Panc1 (cell line): ENCODE measurements at regions not wholly inside any gene's neighbourhood (a gene's known extent, or its start where the extent isn't known, plus 50 kb on each side); places are given as distances from the start of the nearest gene placed in this dataset.
A peak's percentile ranks its signal among the peaks of the same experiment; 100 is the strongest.

Source experiments
- POLR2AphosphoS5 ChIP-seq: IDR thresholded peaks from 2 replicates; pipeline ENCODE4 v1.6.1; 2012; ENCODE audit warnings: mild to moderate bottlenecking, low read depth, low read length, moderate library complexity
- SIN3A ChIP-seq: IDR thresholded peaks from 2 replicates; pipeline ENCODE4 v1.6.1; 2012; ENCODE audit warnings: low read depth, mild to moderate bottlenecking, low read length, moderate library complexity, borderline replicate concordance; ENCODE audit not compliant: insufficient read depth
- TCF7L2 ChIP-seq: IDR thresholded peaks from 2 replicates; pipeline ENCODE4 v1.6.1; 2011; ENCODE audit warnings: mild to moderate bottlenecking, low read depth, low read length, inconsistent platforms
- TF ChIP-seq, protein P1 (sequence below): fragments of 450-650 bp; IDR thresholded peaks from 2 replicates; pipeline ENCODE4 v1.5.1; 2017; ENCODE audit warnings: mild to moderate bottlenecking
- TF ChIP-seq, protein P2 (sequence below), 2 experiments: IDR thresholded peaks; 2 replicates each; pipeline ENCODE4 v1.6.1; 2011 to 2012; ENCODE audit warnings: low read depth in 2 of 2, control low read depth in 1 of 2, low read length in 1 of 2, mild to moderate bottlenecking in 1 of 2, moderate library complexity in 1 of 2; ENCODE audit not compliant: insufficient read depth in 1 of 2

DNA sequence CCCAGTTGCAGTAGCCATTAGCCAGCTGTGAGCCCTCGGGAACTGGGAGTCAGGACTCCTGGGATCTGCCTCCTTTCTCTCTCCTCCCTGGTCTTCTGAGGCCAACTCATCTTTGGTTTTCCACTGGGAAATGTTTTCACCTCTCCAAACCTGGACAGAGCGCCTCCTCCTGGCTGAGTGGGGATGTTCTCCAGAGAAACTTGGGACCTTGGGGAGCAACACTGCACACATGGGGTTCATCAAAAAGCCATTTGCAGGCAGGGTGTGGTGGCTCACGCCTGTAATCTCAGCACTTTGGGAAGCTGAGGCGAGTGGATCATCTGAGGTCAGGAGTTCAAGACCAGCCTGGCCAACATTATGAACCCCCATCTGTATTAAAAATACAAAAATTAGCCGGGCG lies 145.4 kb downstream of the NECTIN1 start:
- TF ChIP-seq, protein P1, sequence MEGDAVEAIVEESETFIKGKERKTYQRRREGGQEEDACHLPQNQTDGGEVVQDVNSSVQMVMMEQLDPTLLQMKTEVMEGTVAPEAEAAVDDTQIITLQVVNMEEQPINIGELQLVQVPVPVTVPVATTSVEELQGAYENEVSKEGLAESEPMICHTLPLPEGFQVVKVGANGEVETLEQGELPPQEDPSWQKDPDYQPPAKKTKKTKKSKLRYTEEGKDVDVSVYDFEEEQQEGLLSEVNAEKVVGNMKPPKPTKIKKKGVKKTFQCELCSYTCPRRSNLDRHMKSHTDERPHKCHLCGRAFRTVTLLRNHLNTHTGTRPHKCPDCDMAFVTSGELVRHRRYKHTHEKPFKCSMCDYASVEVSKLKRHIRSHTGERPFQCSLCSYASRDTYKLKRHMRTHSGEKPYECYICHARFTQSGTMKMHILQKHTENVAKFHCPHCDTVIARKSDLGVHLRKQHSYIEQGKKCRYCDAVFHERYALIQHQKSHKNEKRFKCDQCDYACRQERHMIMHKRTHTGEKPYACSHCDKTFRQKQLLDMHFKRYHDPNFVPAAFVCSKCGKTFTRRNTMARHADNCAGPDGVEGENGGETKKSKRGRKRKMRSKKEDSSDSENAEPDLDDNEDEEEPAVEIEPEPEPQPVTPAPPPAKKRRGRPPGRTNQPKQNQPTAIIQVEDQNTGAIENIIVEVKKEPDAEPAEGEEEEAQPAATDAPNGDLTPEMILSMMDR = peak; percentile 62; the same call in 1 of the 2 replicates
- TF ChIP-seq, protein P2, sequence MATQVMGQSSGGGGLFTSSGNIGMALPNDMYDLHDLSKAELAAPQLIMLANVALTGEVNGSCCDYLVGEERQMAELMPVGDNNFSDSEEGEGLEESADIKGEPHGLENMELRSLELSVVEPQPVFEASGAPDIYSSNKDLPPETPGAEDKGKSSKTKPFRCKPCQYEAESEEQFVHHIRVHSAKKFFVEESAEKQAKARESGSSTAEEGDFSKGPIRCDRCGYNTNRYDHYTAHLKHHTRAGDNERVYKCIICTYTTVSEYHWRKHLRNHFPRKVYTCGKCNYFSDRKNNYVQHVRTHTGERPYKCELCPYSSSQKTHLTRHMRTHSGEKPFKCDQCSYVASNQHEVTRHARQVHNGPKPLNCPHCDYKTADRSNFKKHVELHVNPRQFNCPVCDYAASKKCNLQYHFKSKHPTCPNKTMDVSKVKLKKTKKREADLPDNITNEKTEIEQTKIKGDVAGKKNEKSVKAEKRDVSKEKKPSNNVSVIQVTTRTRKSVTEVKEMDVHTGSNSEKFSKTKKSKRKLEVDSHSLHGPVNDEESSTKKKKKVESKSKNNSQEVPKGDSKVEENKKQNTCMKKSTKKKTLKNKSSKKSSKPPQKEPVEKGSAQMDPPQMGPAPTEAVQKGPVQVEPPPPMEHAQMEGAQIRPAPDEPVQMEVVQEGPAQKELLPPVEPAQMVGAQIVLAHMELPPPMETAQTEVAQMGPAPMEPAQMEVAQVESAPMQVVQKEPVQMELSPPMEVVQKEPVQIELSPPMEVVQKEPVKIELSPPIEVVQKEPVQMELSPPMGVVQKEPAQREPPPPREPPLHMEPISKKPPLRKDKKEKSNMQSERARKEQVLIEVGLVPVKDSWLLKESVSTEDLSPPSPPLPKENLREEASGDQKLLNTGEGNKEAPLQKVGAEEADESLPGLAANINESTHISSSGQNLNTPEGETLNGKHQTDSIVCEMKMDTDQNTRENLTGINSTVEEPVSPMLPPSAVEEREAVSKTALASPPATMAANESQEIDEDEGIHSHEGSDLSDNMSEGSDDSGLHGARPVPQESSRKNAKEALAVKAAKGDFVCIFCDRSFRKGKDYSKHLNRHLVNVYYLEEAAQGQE (IDR thresholded peaks at IDR 0.05; ENCODE audit: insufficient read depth in 1 of 2, low read depth in 2 of 2, low read length in 1 of 2) = no peak
- no peak for TF ChIP-seq POLR2AphosphoS5
- no peak for TF ChIP-seq SIN3A
- no peak for TF ChIP-seq TCF7L2
